Iris pigment epithelial cell (primary cell): ENCODE measurements at regions not wholly inside any gene's neighbourhood (a gene's known extent, or its start where the extent isn't known, plus 50 kb on each side); places are given as distances from the start of the nearest gene placed in this dataset.

ENCODE experiments used
- DNase-seq: peaks from one replicate; pipeline ENCODE4 v3.0.0-alpha.2; 2011; ENCODE audit warnings: low read depth

GRCh38 chrX:129077424-129078170 is 445.7 kb downstream of the SMARCA1 start:
- no peak for DNase-seq

DNA sequence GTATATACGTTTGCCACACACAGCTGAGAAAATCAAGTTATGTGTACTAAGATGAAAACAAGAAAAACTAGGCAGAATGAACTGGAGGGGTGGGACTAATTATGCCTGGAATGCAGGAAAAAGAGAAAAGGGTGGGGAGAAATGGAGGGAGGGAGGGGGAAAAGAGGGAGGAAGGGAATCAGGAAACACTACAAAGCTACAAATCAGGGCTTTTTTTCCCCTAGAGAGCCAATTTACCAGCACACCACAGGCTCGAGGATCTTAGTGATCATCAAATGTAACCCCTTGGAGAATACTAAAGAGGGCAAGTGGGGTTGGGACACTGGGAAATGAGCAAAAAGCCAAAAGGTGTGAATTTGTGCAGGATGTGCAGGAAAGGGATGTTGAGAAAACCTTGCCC is 451.9 kb downstream of the SMARCA1 start:
- DNase-seq = no peak

- DNase-seq = no peak
Measured at GRCh38 chrX:129065895-129066294, 457.4 kb downstream of the SMARCA1 start.

GRCh38 chrX:129058405-129058804 is 464.9 kb downstream of the SMARCA1 start:
- DNase-seq = no peak

GRCh38 chrX:129043138-129043537 is 480.2 kb downstream of the SMARCA1 start:
- DNase-seq = no peak

DNA sequence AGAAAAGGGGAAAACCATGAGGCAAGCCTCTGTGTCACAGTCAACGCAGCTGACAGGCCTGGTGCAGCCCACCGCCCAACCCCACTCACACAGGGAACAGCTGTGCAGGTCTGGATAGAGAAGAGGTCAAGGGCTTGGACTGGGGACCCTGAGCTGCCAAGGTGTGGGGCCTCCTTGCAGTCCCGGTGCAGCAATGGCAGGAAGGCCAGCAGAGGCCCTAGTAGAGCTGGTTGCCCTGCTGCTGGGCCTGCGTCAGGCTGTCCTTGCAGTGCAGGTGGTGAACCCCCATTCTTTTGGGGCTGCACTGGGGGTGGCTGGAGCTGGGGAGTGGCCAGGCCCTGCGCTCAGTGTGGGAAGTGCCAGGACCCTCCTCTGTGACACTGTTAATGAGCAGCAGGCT is 482.0 kb downstream of the SMARCA1 start:
- DNase-seq = no peak

- DNase-seq = no peak
Measured at GRCh38 chrX:129040124-129040523, 483.2 kb downstream of the SMARCA1 start.

- DNase-seq = no peak
Measured at GRCh38 chrX:129039176-129039575, 484.1 kb downstream of the SMARCA1 start.

DNA sequence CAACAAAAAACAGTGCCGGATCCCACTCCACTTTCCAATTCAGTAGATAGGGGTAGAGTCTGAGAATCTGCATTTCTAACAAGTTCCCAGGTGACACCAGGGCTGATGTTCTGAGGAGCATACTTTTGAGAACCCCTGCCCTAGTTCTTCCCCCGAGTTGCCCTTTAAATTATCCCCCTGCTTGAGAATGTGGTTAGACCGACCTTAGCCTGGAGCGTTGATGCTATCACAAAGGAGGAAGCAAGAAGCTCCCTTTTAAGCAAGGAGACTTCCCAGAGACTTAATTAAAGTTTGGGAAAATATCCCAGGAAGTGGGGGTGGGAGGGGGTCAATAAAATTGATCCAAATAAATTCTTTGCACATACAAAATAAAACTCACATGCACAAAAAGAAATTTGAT is 485.9 kb downstream of the SMARCA1 start:
- DNase-seq = no peak

- DNase-seq = no peak
Measured at GRCh38 chrX:129035180-129035579, 488.1 kb downstream of the SMARCA1 start.

DNA sequence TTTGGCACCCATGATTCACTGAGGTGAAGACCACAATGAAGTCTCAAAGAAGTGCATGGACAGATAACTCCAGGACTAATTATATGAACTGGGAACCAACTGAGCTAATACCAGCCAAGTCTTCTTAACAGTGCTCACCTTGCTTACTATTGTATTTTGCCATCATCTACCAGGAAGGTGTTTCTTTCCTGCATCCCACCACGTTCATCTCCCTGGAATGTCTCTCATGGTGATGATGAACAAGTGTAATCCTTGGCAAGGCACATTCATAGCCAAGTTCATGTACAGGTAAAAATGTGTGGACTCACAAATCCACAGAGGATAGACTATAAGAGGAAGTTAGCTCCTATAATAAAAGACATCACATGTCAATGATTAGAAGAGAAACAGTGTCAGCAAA is 489.1 kb downstream of the SMARCA1 start:
- no peak for DNase-seq

DNA sequence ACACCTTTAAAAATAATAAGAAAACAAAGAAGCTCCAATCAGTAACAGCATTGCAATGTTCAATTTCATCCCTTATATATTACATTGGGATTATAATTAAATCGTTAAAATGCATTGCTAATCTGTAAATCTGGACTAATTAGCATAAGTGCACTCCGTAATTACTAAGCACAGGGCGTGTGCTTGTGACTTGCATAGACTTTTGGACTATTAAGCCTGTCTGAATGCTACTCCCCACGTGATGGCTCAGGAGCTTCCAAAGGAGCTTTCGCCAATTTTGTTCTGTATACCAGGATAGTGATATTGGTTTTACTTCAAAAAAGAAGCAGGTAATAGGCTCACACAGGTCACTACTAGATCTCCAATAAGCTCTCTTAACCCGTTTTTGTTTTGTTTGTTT is 497.1 kb downstream of the SMARCA1 start:
- no peak for DNase-seq

DNA sequence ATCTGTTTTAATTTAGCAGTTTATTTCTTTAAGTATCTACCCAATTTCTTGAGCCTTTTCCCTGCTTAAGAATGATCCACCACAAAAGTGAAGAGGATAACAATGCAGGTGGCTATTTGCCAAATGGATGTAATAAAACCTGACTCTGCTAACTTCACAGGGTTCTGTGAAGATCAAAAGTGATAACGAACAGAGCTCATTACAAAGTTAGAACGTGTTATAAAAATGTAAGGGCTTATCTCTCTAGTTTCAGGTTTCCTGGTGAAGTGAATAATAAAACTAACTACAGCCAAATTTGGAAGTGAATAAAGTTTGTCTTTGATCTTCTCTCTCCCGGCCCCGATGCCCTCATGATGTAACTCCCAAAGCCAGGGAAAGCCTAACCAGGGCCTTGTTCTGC is 497.9 kb downstream of the SMARCA1 start:
- DNase-seq = no peak

- DNase-seq = no peak
Measured at GRCh38 chrX:129019412-129019811, 503.9 kb downstream of the SMARCA1 start.

DNA sequence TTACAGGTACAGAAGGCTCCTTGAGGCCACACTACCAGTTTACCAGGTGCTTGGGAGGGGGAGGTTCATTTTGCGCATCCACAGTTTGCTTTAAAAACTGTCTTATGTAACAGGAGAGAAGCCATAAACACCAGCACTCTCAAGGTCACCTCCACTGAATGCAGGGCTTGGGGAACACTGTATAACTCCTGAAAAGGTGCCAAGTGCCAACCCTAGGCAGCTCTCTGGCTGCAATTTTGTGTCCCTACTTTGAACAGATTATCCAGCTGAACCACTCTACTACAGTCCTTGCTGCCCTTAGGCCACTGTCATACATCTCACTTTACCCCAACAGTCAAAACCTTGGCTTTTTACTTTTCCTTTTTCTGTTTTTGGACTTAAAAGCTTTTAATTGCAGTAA is 507.9 kb downstream of the SMARCA1 start:
- no peak for DNase-seq

GRCh38 chrX:129013574-129013973 is 509.7 kb downstream of the SMARCA1 start:
- DNase-seq = no peak

- no peak for DNase-seq
Measured at GRCh38 chrX:129007631-129008030, 515.7 kb downstream of the SMARCA1 start.

DNA sequence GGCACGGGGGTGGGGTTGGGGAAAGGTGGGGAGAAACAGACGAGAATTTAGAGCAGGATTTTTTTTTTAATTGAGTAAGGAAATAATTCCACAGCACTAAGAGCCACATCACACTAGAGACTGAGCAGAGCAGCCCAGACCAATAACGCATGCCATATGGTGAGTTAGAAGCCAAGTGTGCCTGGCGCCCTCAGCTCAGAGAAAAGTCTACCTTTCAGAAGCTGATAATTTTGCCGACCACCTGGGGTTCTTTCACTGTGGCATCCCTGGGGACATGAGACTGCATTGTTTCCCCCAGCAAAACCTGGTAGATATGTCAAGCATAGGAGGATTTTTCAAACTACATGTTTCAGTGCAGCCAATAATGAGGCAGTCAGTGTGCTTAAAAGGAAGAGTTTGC is 516.8 kb downstream of the SMARCA1 start:
- DNase-seq = no peak

GRCh38 chrX:129000797-129001196 is 522.5 kb downstream of the SMARCA1 start:
- no peak for DNase-seq

DNA sequence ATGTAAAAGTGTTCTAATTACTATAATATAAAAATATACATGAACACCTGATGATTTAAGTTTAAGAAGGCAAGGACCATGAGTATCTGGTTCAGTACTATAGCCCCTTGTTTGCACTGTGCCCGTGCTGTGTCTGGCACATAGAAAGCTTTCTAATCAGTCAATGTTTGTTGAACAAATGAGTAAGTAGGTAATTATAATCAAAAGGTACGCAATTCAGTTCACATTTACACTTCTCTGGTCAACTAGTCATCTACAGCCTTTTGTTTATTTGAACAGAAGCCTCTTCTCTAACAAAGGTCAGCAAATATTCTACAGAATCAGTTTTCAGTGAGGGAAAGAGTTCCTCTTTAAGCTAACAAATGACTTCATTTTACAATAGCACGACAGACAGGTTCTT is 523.3 kb downstream of the SMARCA1 start:
- DNase-seq = no peak

DNA sequence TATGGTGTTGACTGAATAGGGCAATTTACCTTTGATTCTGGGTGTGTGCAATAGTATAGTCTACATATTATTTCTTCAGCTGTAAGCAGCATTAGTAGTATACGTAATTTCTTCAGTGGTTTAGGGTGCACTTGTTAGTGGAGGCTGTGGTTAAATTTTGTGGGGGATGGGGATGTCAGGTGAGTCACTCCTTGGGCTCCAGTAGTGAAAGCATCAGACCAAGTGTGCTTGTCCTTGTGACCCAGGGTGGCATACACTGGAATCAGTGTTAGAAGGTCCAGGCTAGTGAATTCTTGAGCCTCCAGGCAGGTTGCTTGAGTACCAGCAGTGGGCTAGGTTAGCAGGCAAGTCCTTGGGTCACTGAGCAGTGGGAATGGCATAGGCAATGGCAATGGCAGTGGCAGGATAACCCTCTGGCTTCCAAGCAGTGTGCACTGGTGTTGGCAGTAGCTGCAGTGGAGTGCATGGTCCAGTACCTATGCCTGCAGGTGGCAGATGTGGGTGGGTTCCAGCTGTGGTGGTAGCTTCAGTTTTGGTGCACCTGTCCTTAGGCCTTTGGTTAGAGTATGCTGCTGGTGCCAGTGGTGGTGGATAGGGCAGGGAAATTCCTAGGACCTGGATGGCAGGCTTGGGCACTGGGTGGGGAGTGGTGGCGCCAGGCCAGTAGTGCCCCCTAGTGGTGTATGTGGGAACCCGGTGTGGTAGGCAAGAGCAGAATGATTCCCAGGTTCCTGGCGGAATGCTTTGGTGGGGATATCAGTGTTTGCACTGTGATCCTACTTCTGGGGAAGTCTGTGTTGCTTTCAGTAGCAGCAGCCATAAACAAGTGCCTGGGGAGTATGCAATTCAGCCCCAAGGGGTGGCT is 531.0 kb downstream of the SMARCA1 start:
- no peak for DNase-seq

GRCh38 chrX:128975745-128976144 is 547.5 kb downstream of the SMARCA1 start:
- peak; percentile 6 for DNase-seq

DNA sequence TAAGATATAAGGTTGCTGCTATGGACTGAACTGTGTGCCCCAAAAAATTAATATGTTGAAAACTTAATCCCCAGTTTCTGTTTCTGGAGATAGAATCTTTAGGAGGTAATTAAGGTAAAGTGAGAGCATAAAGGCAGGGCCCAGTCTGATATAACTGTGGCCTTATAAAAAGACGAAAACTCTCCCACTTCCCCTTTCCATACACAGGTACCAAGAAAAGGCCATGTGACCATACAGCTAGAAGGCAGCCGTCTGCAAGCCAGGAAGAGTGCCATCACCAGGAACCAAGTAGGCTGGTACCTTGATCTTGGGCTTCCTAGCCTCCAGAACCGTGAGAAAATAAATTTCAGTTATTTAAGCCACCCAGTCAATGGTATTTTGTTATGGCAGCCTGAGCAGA is 550.3 kb downstream of the SMARCA1 start:
- no peak for DNase-seq

- no peak for DNase-seq
Measured at GRCh38 chrX:128961290-128961689, 562.0 kb downstream of the SMARCA1 start.
